CD4-positive, alpha-beta T cell treated with Interleukin-4 for 1 hour (primary cell): ENCODE measurements at regions not wholly inside any gene's neighbourhood (a gene's known extent, or its start where the extent isn't known, plus 50 kb on each side); places are given as distances from the start of the nearest gene placed in this dataset.

Source experiments
- DNase-seq, 2 donors: peaks; one replicate each; pipeline ENCODE4 v3.0.0-alpha.2; 2020 to 2022

DNA sequence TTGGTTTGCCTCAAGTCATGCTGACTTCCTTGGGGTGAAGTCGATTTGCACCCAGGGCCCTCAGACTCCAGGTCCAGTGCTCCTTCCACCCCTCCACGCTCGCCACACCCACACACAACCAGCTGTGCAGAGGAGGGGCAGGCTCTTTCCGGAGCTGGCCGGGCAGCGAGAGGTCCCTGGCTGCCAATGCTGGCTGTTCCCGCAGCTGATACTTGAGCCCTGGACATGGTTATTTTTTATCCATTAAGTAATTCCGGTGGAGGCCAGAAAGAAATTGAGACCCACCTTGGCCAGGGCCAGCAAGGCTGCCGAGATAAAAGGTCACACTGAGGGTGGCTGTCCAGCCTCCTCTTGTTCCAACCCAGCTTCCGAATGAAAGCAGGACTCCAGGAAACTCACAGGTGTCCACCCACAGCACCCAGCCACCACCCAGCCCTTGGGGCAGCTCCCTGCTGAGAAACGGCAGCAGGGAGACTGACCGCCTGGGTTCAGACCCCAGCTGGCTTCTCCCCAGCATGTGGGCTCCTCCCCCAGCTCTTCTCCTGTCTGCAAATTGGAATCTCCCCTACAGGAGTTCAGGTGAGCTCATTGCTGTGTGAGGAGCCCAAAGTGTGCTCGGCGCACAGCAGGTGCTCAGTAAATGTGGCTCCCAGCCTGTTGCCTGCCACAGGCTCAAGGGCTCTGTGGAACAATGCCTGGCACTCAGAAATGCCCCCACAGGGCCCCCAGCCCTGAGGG lies 77.8 kb downstream of the PDGFA start:
- no peak for DNase-seq

DNA sequence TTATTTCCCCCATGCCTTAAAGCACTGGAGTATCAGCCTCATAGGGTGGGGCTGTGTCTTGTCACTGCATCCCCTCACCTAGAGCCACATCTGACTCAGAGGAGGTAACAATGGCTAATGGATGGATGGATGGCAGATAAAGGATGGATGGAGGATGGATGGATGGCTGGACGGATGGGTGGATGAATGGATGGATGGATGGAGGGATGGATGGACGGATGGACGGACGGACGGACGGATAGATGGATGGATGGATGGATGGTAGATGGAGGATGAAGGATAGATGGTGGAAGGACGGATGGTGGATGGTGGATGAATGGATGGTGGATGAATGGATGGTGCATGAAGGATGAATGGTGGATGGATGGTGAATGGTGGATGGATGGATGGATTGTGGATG lies 77.2 kb downstream of the PDGFA start:
- no peak for DNase-seq

- no peak for DNase-seq
Observed at GRCh38 chr7:443279-443833, 76.3 kb downstream of the PDGFA start.

GRCh38 chr7:444606-445005 lies 75.0 kb downstream of the PDGFA start:
- DNase-seq: no peak

DNA sequence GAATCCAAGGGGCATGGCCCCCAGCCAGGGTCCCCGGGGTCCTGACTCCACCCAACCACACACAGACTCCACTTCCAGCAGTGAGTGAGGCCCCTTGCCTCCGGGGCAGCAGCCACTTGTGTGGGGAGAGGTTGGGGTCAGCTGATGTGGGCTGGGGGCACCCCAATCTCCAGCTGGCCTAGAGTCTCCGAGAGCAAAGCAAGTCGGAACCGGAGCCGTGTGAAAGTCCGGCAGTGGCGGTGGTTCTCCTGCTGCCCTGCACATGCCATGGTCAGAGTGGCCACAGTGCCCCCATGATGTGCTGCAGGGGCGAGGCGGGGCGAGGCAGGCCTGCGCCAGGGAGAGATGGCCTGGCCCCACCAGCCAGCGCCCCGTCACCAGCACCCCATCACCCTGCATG lies 74.6 kb downstream of the PDGFA start:
- no peak for DNase-seq

- DNase-seq: no peak
Observed at GRCh38 chr7:445563-446288, 73.9 kb downstream of the PDGFA start.

GRCh38 chr7:446289-446935 lies 73.2 kb downstream of the PDGFA start:
- no peak for DNase-seq
